Mesendoderm (in vitro differentiated cells): ENCODE measurements at regions not wholly inside any gene's neighbourhood (a gene's known extent, or its start where the extent isn't known, plus 50 kb on each side); places are given as distances from the start of the nearest gene placed in this dataset.

Experiments
- DNase-seq: peaks from one replicate; pipeline ENCODE4 v3.0.0; 2013
- H2AK5ac ChIP-seq: 2 replicates; pipeline ENCODE4 v1.6.1; 2013; ENCODE audit warnings: low read length, inconsistent platforms
- H2BK120ac ChIP-seq: 2 replicates; pipeline ENCODE4 v1.6.1; 2013; ENCODE audit warnings: low read depth, mild to moderate bottlenecking, low read length, moderate library complexity, mixed read lengths
- H2BK15ac ChIP-seq: replicated peaks from 2 replicates; pipeline ENCODE4 v1.6.1; 2013; ENCODE audit warnings: low read depth, mild to moderate bottlenecking, moderate library complexity
- H2BK5ac ChIP-seq: 2 replicates; pipeline ENCODE4 v1.6.1; 2013; ENCODE audit warnings: low read length, inconsistent platforms
- H3K18ac ChIP-seq: 2 replicates; pipeline ENCODE4 v1.6.1; 2013; ENCODE audit warnings: mild to moderate bottlenecking, low read length, mixed read lengths
- H3K23ac ChIP-seq: one replicate; pipeline ENCODE4 v1.6.1; 2013; ENCODE audit warnings: low read length
- H3K27ac ChIP-seq: 2 replicates; pipeline ENCODE4 v1.5.1; 2013; ENCODE audit warnings: low read depth, mild to moderate bottlenecking, inconsistent platforms, low read length, moderate library complexity
- H3K27me3 ChIP-seq: 2 replicates; pipeline ENCODE4 v1.6.1; 2013; ENCODE audit warnings: low read length, control low read depth, mild to moderate bottlenecking, inconsistent platforms; ENCODE audit not compliant: insufficient read depth, poor library complexity
- H3K36me3 ChIP-seq: 2 replicates; pipeline ENCODE4 v1.6.1; 2013; ENCODE audit warnings: low read length, inconsistent platforms; ENCODE audit not compliant: control insufficient read depth, insufficient read depth
- H3K4ac ChIP-seq: one replicate; pipeline ENCODE4 v1.6.1; 2013; ENCODE audit warnings: low read depth, mild to moderate bottlenecking, low read length, moderate library complexity
- H3K4me1 ChIP-seq: 2 replicates; pipeline ENCODE4 v1.6.1; 2013; ENCODE audit warnings: low read depth, low read length, inconsistent platforms; ENCODE audit not compliant: control insufficient read depth
- H3K4me2 ChIP-seq: 2 replicates; pipeline ENCODE4 v1.6.1; 2013; ENCODE audit warnings: low read length
- H3K4me3 ChIP-seq: 2 replicates; pipeline ENCODE4 v1.5.1; 2013; ENCODE audit warnings: mild to moderate bottlenecking, low read length
- H3K56ac ChIP-seq: one replicate; pipeline ENCODE4 v1.6.1; 2013; ENCODE audit warnings: low read length
- H3K79me1 ChIP-seq: 2 replicates; pipeline ENCODE4 v1.6.1; 2013; ENCODE audit warnings: low read length, inconsistent platforms
- H3K79me2 ChIP-seq: 2 replicates; pipeline ENCODE4 v1.6.1; 2013; ENCODE audit warnings: mild to moderate bottlenecking, low read length; ENCODE audit not compliant: control insufficient read depth, insufficient read depth
- H3K9ac ChIP-seq: 2 replicates; pipeline ENCODE4 v1.6.1; 2013; ENCODE audit warnings: low read length, inconsistent platforms
- H4K5ac ChIP-seq: one replicate; pipeline ENCODE4 v1.6.1; 2013; ENCODE audit warnings: low read length
- H4K8ac ChIP-seq: one replicate; pipeline ENCODE4 v1.6.1; 2013; ENCODE audit warnings: low read depth, mild to moderate bottlenecking, control low read depth, low read length, moderate library complexity
- WGBS: extraction: QIAGEN DNeasy Blood & Tissue Kit; methylation state at CpG from one replicate; pipeline ENCODE4 v1.1.7; 2013; ENCODE audit warnings: low lambda C conversion rate, missing lambda C conversion rate; ENCODE audit not compliant: insufficient coverage; ENCODE audit errors: extremely low coverage; 5-methylcytosine and 5-hydroxymethylcytosine counted together

DNA sequence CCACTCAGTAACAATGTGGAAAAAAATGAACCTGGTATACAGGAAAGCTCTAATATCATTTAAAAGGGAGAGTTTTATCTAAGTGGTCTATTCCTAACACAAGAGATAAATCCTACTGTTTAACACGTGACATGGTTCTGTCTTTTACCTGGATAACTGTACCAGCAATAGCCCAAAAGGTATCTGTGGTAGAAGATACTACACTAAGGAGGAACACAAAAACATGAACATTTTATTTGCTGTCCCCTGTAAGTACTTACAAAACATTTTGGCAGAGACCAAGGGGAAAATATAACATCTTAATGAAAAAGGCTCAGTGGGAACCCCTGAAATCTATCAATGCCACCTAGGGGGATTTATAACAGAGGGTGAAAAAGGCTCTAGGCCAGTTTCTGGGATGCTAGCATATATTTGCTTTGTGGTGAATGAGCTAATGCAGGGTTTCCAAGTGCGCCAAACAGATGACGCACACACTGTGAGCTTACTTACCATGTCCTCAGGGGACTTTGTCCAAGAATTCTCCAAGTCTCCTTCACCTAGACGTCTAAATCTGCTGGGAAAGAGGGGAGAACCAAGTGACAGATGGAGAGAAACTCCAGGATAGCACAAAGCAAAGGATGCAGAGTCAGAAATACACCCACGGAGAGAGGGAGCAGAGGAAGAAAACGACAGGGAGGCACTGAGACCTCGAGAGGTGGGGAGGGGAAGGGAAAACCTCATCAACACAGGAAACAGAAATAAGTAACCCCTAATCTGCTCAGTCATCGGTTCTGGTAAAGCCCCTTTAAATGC, 112.5 kb upstream of the PRNP start:
- Histone ChIP-seq H2BK120ac (no peak overlapping the region), H2BK15ac (no peak overlapping the region), H3K18ac (no peak overlapping the region), H3K4me3 (no peak overlapping the region), H3K27ac (no peak overlapping the region), H3K56ac (no peak overlapping the region), H3K27me3 (no peaks in the 10 kb centered on the region), H3K9ac (no peak overlapping the region), H3K4me2 (no peak overlapping the region), H4K5ac (no peak overlapping the region), H3K79me1 (no peaks in the 10 kb centered on the region), H3K79me2 (no peaks in the 10 kb centered on the region), H4K8ac (no peak overlapping the region), H3K4ac (no peak overlapping the region), H3K36me3 (no peaks in the 10 kb centered on the region), H3K4me1 (no peaks in the 10 kb centered on the region), H2BK5ac (no peak overlapping the region), H3K23ac (no peak overlapping the region), H2AK5ac (no peak overlapping the region)
- no peak for DNase-seq
- WGBS: no CpG with 5 or more reads among the region's 8 CpGs

DNA sequence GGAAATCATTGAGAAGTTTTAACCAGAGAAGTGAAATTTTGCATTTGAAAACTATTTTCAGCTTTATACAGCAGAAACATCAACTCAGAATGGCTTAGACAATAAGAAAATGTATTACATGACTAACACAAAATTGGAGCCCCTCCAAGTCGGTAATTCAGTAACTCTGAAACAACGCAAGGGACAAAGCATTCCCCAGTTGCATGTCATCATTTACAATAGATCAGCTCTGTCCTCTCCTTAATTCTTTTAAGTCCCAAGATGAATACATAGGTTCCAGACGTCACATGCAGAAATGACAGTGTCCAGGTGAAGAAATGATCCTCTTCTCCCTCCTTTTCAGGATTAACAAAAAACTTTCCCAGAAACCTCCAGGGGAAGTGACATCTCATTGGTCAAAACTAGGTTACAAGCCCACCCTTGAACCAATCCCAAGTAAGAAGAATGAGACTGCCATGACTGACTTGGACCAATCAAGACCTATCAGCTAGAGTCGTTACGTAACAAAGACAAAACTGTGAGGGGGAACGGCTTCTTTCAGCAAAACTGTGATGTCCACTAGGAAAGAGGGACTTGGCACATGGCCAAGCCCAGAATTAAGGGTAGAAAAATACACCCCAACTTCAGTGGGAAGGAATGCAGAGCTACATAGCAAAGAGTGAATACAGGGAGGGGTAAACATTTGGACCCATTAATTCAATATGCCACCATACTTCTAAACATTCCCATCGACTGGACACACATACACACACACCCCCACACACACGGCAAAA, 114.3 kb upstream of the PRNP start:
- no peaks in the 10 kb centered on the region for H3K36me3 ChIP-seq

DNA sequence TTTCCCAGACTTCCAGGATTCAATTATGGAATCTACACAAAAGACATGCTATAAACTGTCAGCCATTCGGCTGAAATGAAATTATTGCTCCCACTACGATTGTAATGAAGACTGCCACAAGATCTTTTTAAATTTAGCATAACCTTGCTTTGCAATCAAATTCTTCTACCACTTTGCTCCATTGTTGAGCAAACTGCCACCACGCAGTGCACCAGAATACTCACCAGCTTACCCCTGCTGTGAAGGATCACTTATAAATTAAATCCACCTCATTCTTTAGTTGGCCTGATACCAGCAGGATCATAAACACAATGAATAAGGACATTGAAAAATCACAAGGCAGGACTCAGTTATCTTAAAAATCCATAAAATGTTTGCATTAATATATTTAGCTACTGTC, 116.4 kb upstream of the PRNP start:
- no peaks in the 10 kb centered on the region for H3K27me3 ChIP-seq
- H3K4ac ChIP-seq: no peak overlapping the region
- H2BK120ac ChIP-seq: no peak overlapping the region
- H3K27ac ChIP-seq: no peak overlapping the region
- no peaks in the 10 kb centered on the region for H3K36me3 ChIP-seq
- no peak overlapping the region for H3K23ac ChIP-seq
- H2BK15ac ChIP-seq: no peak overlapping the region
- no peak overlapping the region for H3K56ac ChIP-seq
- H3K4me1 ChIP-seq: no peaks in the 10 kb centered on the region
- no peak overlapping the region for H3K18ac ChIP-seq
- H3K9ac ChIP-seq: no peak overlapping the region
- no peak overlapping the region for H4K5ac ChIP-seq
- no peak overlapping the region for H2BK5ac ChIP-seq
- no peak overlapping the region for H2AK5ac ChIP-seq
- no peak overlapping the region for H3K4me3 ChIP-seq
- H3K79me1 ChIP-seq: no peaks in the 10 kb centered on the region
- no CpG with 5 or more reads among the region's 3 CpGs for WGBS
- DNase-seq: no peak
- H3K4me2 ChIP-seq: no peak overlapping the region
- no peaks in the 10 kb centered on the region for H3K79me2 ChIP-seq
- H4K8ac ChIP-seq: no peak overlapping the region

More for the DNA sequence above, 114.3 kb upstream of the PRNP start:
- no peak overlapping the region for H3K18ac ChIP-seq
- no peak overlapping the region for H2BK5ac ChIP-seq
- no peak overlapping the region for H3K4me2 ChIP-seq
- no peak overlapping the region for H3K56ac ChIP-seq
- no peaks in the 10 kb centered on the region for H3K79me2 ChIP-seq
- H3K9ac ChIP-seq: no peak overlapping the region
- WGBS: no CpG with 5 or more reads among the region's 8 CpGs
- H3K4me3 ChIP-seq: no peak overlapping the region
- no peak overlapping the region for H3K23ac ChIP-seq
- no peak overlapping the region for H3K27ac ChIP-seq
- no peak overlapping the region for H3K4ac ChIP-seq
- no peaks in the 10 kb centered on the region for H3K4me1 ChIP-seq
- H3K27me3 ChIP-seq: no peaks in the 10 kb centered on the region
- no peaks in the 10 kb centered on the region for H3K79me1 ChIP-seq
- no peak overlapping the region for H4K5ac ChIP-seq
- DNase-seq: no peak
- H2BK15ac ChIP-seq: no peak overlapping the region
- no peak overlapping the region for H2AK5ac ChIP-seq
- H4K8ac ChIP-seq: no peak overlapping the region
- no peak overlapping the region for H2BK120ac ChIP-seq

DNA sequence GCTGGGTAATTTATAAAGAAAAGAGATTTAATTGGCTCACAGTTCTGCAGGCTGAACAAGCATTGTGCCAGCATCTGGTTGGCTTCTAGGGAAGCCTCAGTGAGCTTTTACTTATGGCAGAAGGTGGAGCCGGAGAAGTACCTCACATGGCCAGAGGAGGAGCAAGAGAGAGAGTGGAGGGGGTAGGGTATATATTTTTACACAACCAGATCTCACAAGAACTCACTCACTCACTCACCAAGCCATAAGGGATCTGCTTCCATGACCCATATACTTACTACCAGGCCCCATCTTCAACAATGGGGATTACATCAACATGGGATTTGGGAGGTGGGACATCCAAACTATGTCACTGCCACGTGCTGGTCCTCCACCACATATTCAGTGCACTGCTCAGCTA, 117.2 kb upstream of the PRNP start:
- WGBS: no CpG with 5 or more reads among the region's 2 CpGs
- Histone ChIP-seq H2BK15ac (no peak overlapping the region), H3K56ac (no peak overlapping the region), H2BK5ac (no peak overlapping the region), H3K4me1 (no peaks in the 10 kb centered on the region), H3K27me3 (no peaks in the 10 kb centered on the region), H3K36me3 (no peaks in the 10 kb centered on the region), H4K8ac (no peak overlapping the region), H3K9ac (no peak overlapping the region), H3K79me2 (no peaks in the 10 kb centered on the region), H3K23ac (no peak overlapping the region), H2AK5ac (no peak overlapping the region), H4K5ac (no peak overlapping the region), H3K4me3 (no peak overlapping the region), H2BK120ac (no peak overlapping the region), H3K27ac (no peak overlapping the region), H3K79me1 (no peaks in the 10 kb centered on the region), H3K4ac (no peak overlapping the region), H3K4me2 (no peak overlapping the region), H3K18ac (no peak overlapping the region)
- no peak for DNase-seq

DNA sequence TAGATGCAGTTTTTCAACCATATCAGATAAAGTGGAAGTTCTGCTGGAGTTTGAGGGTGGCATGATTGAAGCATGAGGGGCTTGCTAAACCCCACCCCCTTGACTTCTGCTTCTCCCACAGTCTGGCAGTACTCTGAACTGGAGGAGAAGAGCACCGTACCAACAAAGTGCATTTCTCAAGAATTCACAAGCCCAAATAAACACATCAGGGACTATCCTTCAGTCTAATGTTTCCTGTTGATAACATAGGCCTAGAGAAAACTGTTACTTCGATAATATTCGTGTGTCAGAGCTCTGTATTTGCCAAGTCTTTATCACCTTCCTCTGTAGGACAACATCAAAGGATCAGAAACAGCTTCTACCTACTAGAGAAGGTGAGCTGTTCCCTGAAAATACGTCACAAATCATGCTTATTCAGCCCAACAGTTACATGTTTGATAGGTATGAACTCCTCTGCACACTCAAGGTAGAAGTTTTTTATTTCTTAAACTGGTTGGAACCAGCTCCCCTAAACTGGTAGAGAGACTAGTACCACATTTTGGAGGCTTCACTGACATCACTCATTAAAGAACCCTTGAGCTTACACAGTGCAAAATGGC, 117.8 kb upstream of the PRNP start:
- H3K27ac ChIP-seq: no peak overlapping the region
- no peak overlapping the region for H2BK120ac ChIP-seq
- no peaks in the 10 kb centered on the region for H3K27me3 ChIP-seq
- H3K79me1 ChIP-seq: no peaks in the 10 kb centered on the region
- H3K56ac ChIP-seq: no peak overlapping the region
- H4K8ac ChIP-seq: no peak overlapping the region
- H3K18ac ChIP-seq: no peak overlapping the region
- no peak overlapping the region for H3K9ac ChIP-seq
- H3K36me3 ChIP-seq: no peaks in the 10 kb centered on the region
- no peak overlapping the region for H2BK5ac ChIP-seq
- no peak overlapping the region for H2BK15ac ChIP-seq
- no peak overlapping the region for H2AK5ac ChIP-seq
- H3K23ac ChIP-seq: no peak overlapping the region
- no peak overlapping the region for H3K4ac ChIP-seq
- H3K4me1 ChIP-seq: no peaks in the 10 kb centered on the region
- H3K4me2 ChIP-seq: no peak overlapping the region
- H3K79me2 ChIP-seq: no peaks in the 10 kb centered on the region
- H4K5ac ChIP-seq: no peak overlapping the region
- WGBS: no CpG with 5 or more reads among the region's 4 CpGs
- DNase-seq: no peak
- no peak overlapping the region for H3K4me3 ChIP-seq
